ENCODE measurements at regions not wholly inside any gene's neighbourhood (a gene's known extent, or its start where the extent isn't known, plus 50 kb on each side); places are given as distances from the start of the nearest gene placed in this dataset.

- TF ChIP-seq STAT1 (IDR thresholded peaks at IDR 0.05; ENCODE audit: unreplicated experiment) (no peak), JUNB (IDR thresholded peaks at IDR 0.05; ENCODE audit: unreplicated experiment) (no peak), REST (IDR thresholded peaks at IDR 0.05; ENCODE audit: unreplicated experiment) (no peak), EZH2phosphoT487 (IDR thresholded peaks at IDR 0.05; ENCODE audit: unreplicated experiment) (no peak)
These were observed 378.3 kb downstream of the BRINP1 start (continued) for GRCh38 chr9:118990949-118991348.

GRCh38 chr9:118991366-118992285 is 377.6 kb downstream of the BRINP1 start:
- H3K4me3 Mint-ChIP-seq: no peak overlapping the region
- no peaks in the 10 kb centered on the region for H3K9me3 Mint-ChIP-seq
- TF ChIP-seq NANOG (IDR thresholded peaks at IDR 0.05; ENCODE audit: borderline replicate concordance) (no peak), POLR2AphosphoS5 (IDR thresholded peaks at IDR 0.05; ENCODE audit: low read depth) (no peak), ETS1 (IDR thresholded peaks at IDR 0.05) (no peak), ZNF331 (CRISPR knock-in tag; IDR thresholded peaks at IDR 0.05; ENCODE audit: low read depth) (no peak), EZH2phosphoT487 (IDR thresholded peaks at IDR 0.05; ENCODE audit: unreplicated experiment) (no peak), ZNF462 (CRISPR knock-in tag; IDR thresholded peaks at IDR 0.05) (no peak), CREB1 (CRISPR knock-in tag; IDR thresholded peaks at IDR 0.05; ENCODE audit: low read depth) (no peak), CTCF (conservative IDR thresholded peaks at IDR 0.05; ENCODE audit: low read depth in 2 of 2) (no peak), EZH2 (IDR thresholded peaks at IDR 0.05; ENCODE audit: low read depth, unreplicated experiment) (no peak)

More at GRCh38 chr9:118991366-118992285, 377.6 kb downstream of the BRINP1 start:
- Histone ChIP-seq H3K4me2 (no peak overlapping the region), H3K36me3 (ENCODE audit: insufficient read depth) (no peaks in the 10 kb centered on the region), H4K20me1 (replicated peaks; ENCODE audit: insufficient read depth) (no peaks in the 10 kb centered on the region), H3K27ac (ENCODE audit: low read depth) (no peak overlapping the region), H3K27me3 (ENCODE audit: insufficient read depth) (no peaks in the 10 kb centered on the region), H3K4me1 (ENCODE audit: insufficient read depth) (peaks cover 14% of the 10 kb centered on the region; the same call in 1 of the 2 replicates), H3K79me2 (replicated peaks; ENCODE audit: insufficient read depth) (no peaks in the 10 kb centered on the region), H3F3A (replicated peaks; ENCODE audit: low read depth) (no peaks in the 10 kb centered on the region), H3K9me2 (ENCODE audit: insufficient read depth) (no peaks in the 10 kb centered on the region), H3K4me3 (no peak overlapping the region), H2AFZ (no peak overlapping the region)
- no peaks in the 10 kb centered on the region for H3K36me3 Mint-ChIP-seq (ENCODE audit: low read depth)
- H3K27me3 Mint-ChIP-seq (ENCODE audit: insufficient read depth, low read depth, poor library complexity): peaks cover 5% of the 10 kb centered on the region
- H3K27ac Mint-ChIP-seq: no peak overlapping the region
- ATAC-seq (peak; percentile 61), DNase-seq (ENCODE audit: low spot score) (peak; percentile 19)
- peaks cover 36% of the 10 kb centered on the region for H3K4me1 Mint-ChIP-seq

Measured in GM23338 (cell line).